NCI-H2227 (cell line): ENCODE measurements at regions not wholly inside any gene's neighbourhood (a gene's known extent, or its start where the extent isn't known, plus 50 kb on each side); places are given as distances from the start of the nearest gene placed in this dataset.
"Not testable (repeated sequence)": the region's sequence is repeated elsewhere in the genome, so short reads cannot be mapped to it uniquely, and the experiment has no call there.

ENCODE experiments used
- DNase-seq: peaks from one replicate; lab custom pipeline; 2025; ENCODE audit not compliant: unreplicated experiment; lab: John Stamatoyannopoulos, UW

GRCh38 chr20:12564979-12565378 lies 443.8 kb upstream of the SPTLC3 start:
- no peak for DNase-seq

- DNase-seq: no peak
These were observed 442.2 kb upstream of the SPTLC3 start for GRCh38 chr20:12566596-12566995.

- DNase-seq: peak; percentile 70
These were observed 438.4 kb upstream of the SPTLC3 start for GRCh38 chr20:12570371-12570770.

GRCh38 chr20:12573442-12573841 lies 435.3 kb upstream of the SPTLC3 start:
- no peak for DNase-seq

GRCh38 chr20:12575352-12576095 lies 433.2 kb upstream of the SPTLC3 start:
- DNase-seq: no peak

- DNase-seq: no peak
These were observed 431.6 kb upstream of the SPTLC3 start for GRCh38 chr20:12577213-12577612.

GRCh38 chr20:12581644-12582289 lies 427.0 kb upstream of the SPTLC3 start:
- no peak for DNase-seq

- DNase-seq: not testable (repeated sequence)
These were observed 426.1 kb upstream of the SPTLC3 start for GRCh38 chr20:12582710-12583109.

- DNase-seq: peak; percentile 52
These were observed 416.8 kb upstream of the SPTLC3 start for GRCh38 chr20:12591949-12592470.

- no peak for DNase-seq
These were observed 416.0 kb upstream of the SPTLC3 start for GRCh38 chr20:12592756-12593155.

GRCh38 chr20:12593342-12593873 lies 415.4 kb upstream of the SPTLC3 start:
- DNase-seq: no peak

- no peak for DNase-seq
These were observed 414.2 kb upstream of the SPTLC3 start for GRCh38 chr20:12594410-12595088.

GRCh38 chr20:12595841-12596240 lies 412.9 kb upstream of the SPTLC3 start:
- DNase-seq: no peak

GRCh38 chr20:12596863-12597262 lies 411.9 kb upstream of the SPTLC3 start:
- DNase-seq: no peak

- no peak for DNase-seq
These were observed 411.2 kb upstream of the SPTLC3 start for GRCh38 chr20:12597551-12597950.

GRCh38 chr20:12598894-12599293 lies 409.9 kb upstream of the SPTLC3 start:
- no peak for DNase-seq

GRCh38 chr20:12599494-12599893 lies 409.3 kb upstream of the SPTLC3 start:
- DNase-seq: no peak

GRCh38 chr20:12605751-12606150 lies 403.0 kb upstream of the SPTLC3 start:
- peak; percentile 14 for DNase-seq

- no peak for DNase-seq
These were observed 397.9 kb upstream of the SPTLC3 start for GRCh38 chr20:12610871-12611270.

- DNase-seq: no peak
These were observed 394.0 kb upstream of the SPTLC3 start for GRCh38 chr20:12614764-12615163.

GRCh38 chr20:12617076-12617475 lies 391.7 kb upstream of the SPTLC3 start:
- DNase-seq: no peak

- no peak for DNase-seq
These were observed 384.9 kb upstream of the SPTLC3 start for GRCh38 chr20:12623870-12624269.
